CD4-positive, alpha-beta T cell (primary cell): ENCODE measurements at regions not wholly inside any gene's neighbourhood (a gene's known extent, or its start where the extent isn't known, plus 50 kb on each side); places are given as distances from the start of the nearest gene placed in this dataset.

ENCODE experiments used
- ATAC-seq: fragments of 200-7000 bp; cut with Tn5 transposase; one replicate; pipeline ENCODE4 v1.10.0; 2022; ENCODE audit warnings: mild to moderate bottlenecking; ENCODE audit not compliant: poor library complexity
- CTCF ChIA-PET: fragments of 350-600 bp; sonication (Branson Sonifier 250); formaldehyde crosslinking; loops from one replicate; lab custom pipeline; 2021; ENCODE audit warnings: antibody characterized with exemption, inconsistent platforms; lab: Charles Lee
- POLR2A ChIA-PET: fragments of 350-600 bp; sonication (Branson Sonifier 250); formaldehyde crosslinking; loops from one replicate; lab custom pipeline; 2021; ENCODE audit warnings: antibody characterized with exemption, inconsistent platforms; lab: Charles Lee
- DNase-seq, 14 experiments: peaks; one replicate each; pipeline ENCODE4 v3.0.0-alpha.2; 2013 to 2020; ENCODE audit warnings: mixed read lengths in 2 of 14
- H3K27ac ChIP-seq, 2 donors: one replicate each; pipeline versions ENCODE4 v1.5.1 to v1.7.0; 2013; ENCODE audit warnings: low read length in 2 of 2, low read depth in 1 of 2, mild to moderate bottlenecking in 1 of 2
- H3K27me3 ChIP-seq, 2 experiments: 1 replicate in 1 of 2; 2 replicates in 1 of 2; pipeline versions ENCODE4 v1.6.1 to v1.7.0; 2013; ENCODE audit warnings: low read length in 2 of 2, control low read depth in 1 of 2, mild to moderate bottlenecking in 1 of 2, moderate library complexity in 1 of 2; ENCODE audit not compliant: insufficient read depth in 2 of 2, control insufficient read depth in 1 of 2
- H3K36me3 ChIP-seq: one replicate; pipeline ENCODE4 v1.6.1; 2013; ENCODE audit warnings: low read length, control low read depth; ENCODE audit not compliant: insufficient read depth
- H3K4me1 ChIP-seq: one replicate; pipeline ENCODE4 v1.6.1; 2013; ENCODE audit warnings: low read length, control low read depth; ENCODE audit not compliant: insufficient read depth
- H3K4me3 ChIP-seq: one replicate; pipeline ENCODE4 v1.5.1; 2013; ENCODE audit warnings: mild to moderate bottlenecking, low read length, moderate library complexity
- H3K9me3 ChIP-seq, 2 experiments: 1 replicate in 1 of 2; 2 replicates in 1 of 2; pipeline versions ENCODE4 v1.6.1 to v1.7.0; 2013; ENCODE audit warnings: low read length in 2 of 2, mild to moderate bottlenecking in 2 of 2, control low read depth in 1 of 2, moderate library complexity in 1 of 2; ENCODE audit not compliant: control insufficient read depth in 1 of 2, insufficient read depth in 1 of 2
- H3K27ac Mint-ChIP-seq: one replicate; pipeline ENCODE4 v1.8.0; 2020; ENCODE audit warnings: mixed read lengths
- H3K27me3 Mint-ChIP-seq: one replicate; pipeline ENCODE4 v1.8.0; 2021; ENCODE audit warnings: mixed read lengths
- H3K36me3 Mint-ChIP-seq: one replicate; pipeline ENCODE4 v1.8.0; 2021; ENCODE audit warnings: low read depth, mixed read lengths
- H3K4me1 Mint-ChIP-seq: one replicate; pipeline ENCODE4 v1.8.0; 2021; ENCODE audit warnings: low read depth, mixed read lengths
- H3K4me3 Mint-ChIP-seq: one replicate; pipeline ENCODE4 v1.8.0; 2020; ENCODE audit warnings: mild to moderate bottlenecking, mixed read lengths
- H3K9me3 Mint-ChIP-seq: one replicate; pipeline ENCODE4 v1.8.0; 2020; ENCODE audit warnings: mixed read lengths
- intact Hi-C, 2 experiments: fragments of 100-400 bp; cut with DNase I in 1 of 2; cut with micrococcal nuclease in 1 of 2; formaldehyde crosslinking; loops; one replicate each; pipeline versions ENCODE4 v1.15.1 to v1.9.0; 2023 to 2025; cut with DNase I, micrococcal nuclease
- TF ChIP-seq, protein P1 (sequence below): fragments of 200-600 bp; IDR thresholded peaks from one replicate; pipeline ENCODE4 v1.8.0; 2022; ENCODE audit warnings: antibody characterized with exemption, mild to moderate bottlenecking

- ATAC-seq: no peak
Observed at GRCh38 chr6:140847262-140847645, 1285.5 kb upstream of the GJE1 start.

GRCh38 chr6:140846503-140847261 is 1286.0 kb upstream of the GJE1 start:
- DNase-seq (no peak), ATAC-seq (no peak)
- no peak overlapping the region for H3K27ac Mint-ChIP-seq
- TF ChIP-seq, protein P1, sequence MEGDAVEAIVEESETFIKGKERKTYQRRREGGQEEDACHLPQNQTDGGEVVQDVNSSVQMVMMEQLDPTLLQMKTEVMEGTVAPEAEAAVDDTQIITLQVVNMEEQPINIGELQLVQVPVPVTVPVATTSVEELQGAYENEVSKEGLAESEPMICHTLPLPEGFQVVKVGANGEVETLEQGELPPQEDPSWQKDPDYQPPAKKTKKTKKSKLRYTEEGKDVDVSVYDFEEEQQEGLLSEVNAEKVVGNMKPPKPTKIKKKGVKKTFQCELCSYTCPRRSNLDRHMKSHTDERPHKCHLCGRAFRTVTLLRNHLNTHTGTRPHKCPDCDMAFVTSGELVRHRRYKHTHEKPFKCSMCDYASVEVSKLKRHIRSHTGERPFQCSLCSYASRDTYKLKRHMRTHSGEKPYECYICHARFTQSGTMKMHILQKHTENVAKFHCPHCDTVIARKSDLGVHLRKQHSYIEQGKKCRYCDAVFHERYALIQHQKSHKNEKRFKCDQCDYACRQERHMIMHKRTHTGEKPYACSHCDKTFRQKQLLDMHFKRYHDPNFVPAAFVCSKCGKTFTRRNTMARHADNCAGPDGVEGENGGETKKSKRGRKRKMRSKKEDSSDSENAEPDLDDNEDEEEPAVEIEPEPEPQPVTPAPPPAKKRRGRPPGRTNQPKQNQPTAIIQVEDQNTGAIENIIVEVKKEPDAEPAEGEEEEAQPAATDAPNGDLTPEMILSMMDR: no peak
- Histone ChIP-seq H3K36me3 (no peaks in the 10 kb centered on the region), H3K27me3 (no peaks in the 10 kb centered on the region), H3K27ac (no peak overlapping the region), H3K4me1 (no peaks in the 10 kb centered on the region), H3K4me3 (no peak overlapping the region), H3K9me3 (no peaks in the 10 kb centered on the region)
- no peaks in the 10 kb centered on the region for H3K9me3 Mint-ChIP-seq
- ChIA-PET CTCF (no interaction called here), POLR2A (no interaction called here)
- no peak overlapping the region for H3K4me3 Mint-ChIP-seq
- H3K27me3 Mint-ChIP-seq: peaks cover 3% of the 10 kb centered on the region
- H3K4me1 Mint-ChIP-seq: no peaks in the 10 kb centered on the region
- no peaks in the 10 kb centered on the region for H3K36me3 Mint-ChIP-seq
- intact Hi-C loops: no loop called here

More at GRCh38 chr6:140847262-140847645, 1285.5 kb upstream of the GJE1 start:
- H3K9me3 ChIP-seq: no peaks in the 10 kb centered on the region
- H3K27me3 ChIP-seq: no peaks in the 10 kb centered on the region
- H3K27ac ChIP-seq: no peak overlapping the region
- H3K4me1 Mint-ChIP-seq: no peaks in the 10 kb centered on the region
- TF ChIP-seq, protein P1: no peak
- CTCF ChIA-PET: no interaction called here
- H3K36me3 Mint-ChIP-seq: no peaks in the 10 kb centered on the region
- no peaks in the 10 kb centered on the region for H3K9me3 Mint-ChIP-seq
- H3K27ac Mint-ChIP-seq: no peak overlapping the region
- POLR2A ChIA-PET: no interaction called here
- no peak overlapping the region for H3K4me3 ChIP-seq
- intact Hi-C loops: no loop called here
- no peak for DNase-seq
- H3K4me3 Mint-ChIP-seq: no peak overlapping the region
- H3K4me1 ChIP-seq: no peaks in the 10 kb centered on the region
- H3K27me3 Mint-ChIP-seq: peaks cover 3% of the 10 kb centered on the region
- no peaks in the 10 kb centered on the region for H3K36me3 ChIP-seq

DNA sequence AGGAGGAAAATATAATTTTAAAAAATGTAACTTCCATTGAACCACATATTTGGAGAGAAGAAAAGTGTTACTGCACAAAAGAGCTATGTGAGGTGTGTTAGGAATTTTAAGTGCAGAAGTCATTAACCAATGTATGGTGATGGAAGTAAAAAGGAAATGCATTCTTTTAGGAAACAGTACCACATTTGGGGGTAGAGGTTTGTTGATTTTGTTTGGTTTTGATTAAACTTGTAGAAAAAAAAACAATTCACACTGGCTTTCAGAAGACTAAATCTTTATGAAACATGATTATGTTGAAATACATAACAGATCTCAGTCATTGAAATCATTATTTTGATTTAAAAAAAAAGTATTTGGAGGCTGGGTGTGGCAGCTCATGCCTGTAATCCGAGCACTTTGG is 1287.0 kb upstream of the GJE1 start:
- CTCF ChIA-PET: no interaction called here
- H3K36me3 Mint-ChIP-seq: no peaks in the 10 kb centered on the region
- no peak overlapping the region for H3K27ac Mint-ChIP-seq
- no peak overlapping the region for H3K4me3 Mint-ChIP-seq
- no peaks in the 10 kb centered on the region for H3K4me1 Mint-ChIP-seq
- Histone ChIP-seq H3K27ac (no peak overlapping the region), H3K36me3 (no peaks in the 10 kb centered on the region), H3K4me3 (no peak overlapping the region), H3K9me3 (no peaks in the 10 kb centered on the region), H3K4me1 (no peaks in the 10 kb centered on the region), H3K27me3 (no peaks in the 10 kb centered on the region)
- DNase-seq: no peak
- peaks cover 3% of the 10 kb centered on the region for H3K27me3 Mint-ChIP-seq
- no peaks in the 10 kb centered on the region for H3K9me3 Mint-ChIP-seq
- intact Hi-C loops: no loop called here
- TF ChIP-seq, protein P1: no peak
- POLR2A ChIA-PET: no interaction called here
- ATAC-seq: no peak
